ENCODE measurements at regions not wholly inside any gene's neighbourhood (a gene's known extent, or its start where the extent isn't known, plus 50 kb on each side); places are given as distances from the start of the nearest gene placed in this dataset.
"Not testable (repeated sequence)": the region's sequence is repeated elsewhere in the genome, so short reads cannot be mapped to it uniquely, and the experiment has no call there.

GRCh38 chr14:106163316-106163715 is 636.9 kb downstream of the TMEM121 start:
- no peak overlapping the region for H3K4me2 ChIP-seq (ENCODE audit: low read length)
- no peak overlapping the region for H3K27ac ChIP-seq (ENCODE audit: low read depth, low read length)
- no peaks in the 10 kb centered on the region for H3K36me3 ChIP-seq (ENCODE audit: insufficient read depth, low read length)
- peaks cover 13% of the 10 kb centered on the region for H3K9me3 Mint-ChIP-seq (ENCODE audit: unreplicated experiment)
- no peaks in the 10 kb centered on the region for H3K4me1 ChIP-seq (ENCODE audit: insufficient read depth, low read length)
- H4K20me1 ChIP-seq (ENCODE audit: insufficient read depth, low read length) = no peaks in the 10 kb centered on the region
- H3K9ac ChIP-seq (ENCODE audit: low read length) = no peak overlapping the region
- DNase-seq (ENCODE audit: low read depth) (no peak), FAIRE-seq (no peak)
- no peaks in the 10 kb centered on the region for H3K27me3 Mint-ChIP-seq (ENCODE audit: low read depth, unreplicated experiment)
- no peaks in the 10 kb centered on the region for H3K4me1 Mint-ChIP-seq (ENCODE audit: low read depth, unreplicated experiment)
- H2AFZ ChIP-seq (ENCODE audit: low read depth, low read length) = no peak overlapping the region
- H3K27ac Mint-ChIP-seq (ENCODE audit: unreplicated experiment) = no peak overlapping the region
- H3K4me3 ChIP-seq (ENCODE audit: insufficient read depth, low read depth, low read length) = no peak overlapping the region
- H3K27me3 ChIP-seq (ENCODE audit: insufficient read depth, low read length) = no peaks in the 10 kb centered on the region
- no peaks in the 10 kb centered on the region for H3K79me2 ChIP-seq (ENCODE audit: insufficient read depth, low read length)
- no peak overlapping the region for H3K4me3 Mint-ChIP-seq (ENCODE audit: unreplicated experiment)
- H3K36me3 Mint-ChIP-seq (ENCODE audit: low read depth, unreplicated experiment) = no peaks in the 10 kb centered on the region
- TF ChIP-seq CTCF (IDR thresholded peaks at IDR 0.05; ENCODE audit: insufficient read depth, low read depth, low read length) (no peak), EZH2 (IDR thresholded peaks at IDR 0.05; ENCODE audit: insufficient read depth, low read length) (no peak)
- peaks cover 13% of the 10 kb centered on the region for H3K9me3 ChIP-seq (ENCODE audit: insufficient read depth, low read depth, low read length)

GRCh38 chr14:106163812-106164211 is 637.4 kb downstream of the TMEM121 start:
- H3K4me1 Mint-ChIP-seq (ENCODE audit: low read depth, unreplicated experiment); H3K9ac ChIP-seq (ENCODE audit: low read length); FAIRE-seq: not testable (repeated sequence)

GRCh38 chr14:106166232-106166631 is 639.8 kb downstream of the TMEM121 start:
- no peak for DNase-seq (ENCODE audit: low read depth)
- no peaks in the 10 kb centered on the region for H3K36me3 Mint-ChIP-seq (ENCODE audit: low read depth, unreplicated experiment)
- no peak overlapping the region for H2AFZ ChIP-seq (ENCODE audit: low read depth, low read length)
- H3K9me3 ChIP-seq (ENCODE audit: insufficient read depth, low read depth, low read length) = peaks cover 13% of the 10 kb centered on the region
- no peak overlapping the region for H3K27ac Mint-ChIP-seq (ENCODE audit: unreplicated experiment)
- no peak overlapping the region for H3K4me2 ChIP-seq (ENCODE audit: low read length)
- H3K9me3 Mint-ChIP-seq (ENCODE audit: unreplicated experiment) = peaks cover 11% of the 10 kb centered on the region
- TF ChIP-seq EZH2 (IDR thresholded peaks at IDR 0.05; ENCODE audit: insufficient read depth, low read length) = no peak
- TF ChIP-seq CTCF (IDR thresholded peaks at IDR 0.05; ENCODE audit: insufficient read depth, low read depth, low read length) = no peak
- H3K4me1 ChIP-seq (ENCODE audit: insufficient read depth, low read length) = no peaks in the 10 kb centered on the region
- FAIRE-seq = no peak
- H3K9ac ChIP-seq (ENCODE audit: low read length) = no peak overlapping the region
- no peaks in the 10 kb centered on the region for H3K4me1 Mint-ChIP-seq (ENCODE audit: low read depth, unreplicated experiment)
- H3K27ac ChIP-seq (ENCODE audit: low read depth, low read length) = no peak overlapping the region
- H3K4me3 ChIP-seq (ENCODE audit: insufficient read depth, low read depth, low read length) = no peak overlapping the region
- H3K27me3 ChIP-seq (ENCODE audit: insufficient read depth, low read length) = no peaks in the 10 kb centered on the region
- no peaks in the 10 kb centered on the region for H4K20me1 ChIP-seq (ENCODE audit: insufficient read depth, low read length)
- H3K27me3 Mint-ChIP-seq (ENCODE audit: low read depth, unreplicated experiment) = no peaks in the 10 kb centered on the region
- H3K4me3 Mint-ChIP-seq (ENCODE audit: unreplicated experiment) = no peak overlapping the region
- H3K79me2 ChIP-seq (ENCODE audit: insufficient read depth, low read length) = no peaks in the 10 kb centered on the region
- H3K36me3 ChIP-seq (ENCODE audit: insufficient read depth, low read length) = no peaks in the 10 kb centered on the region

More at GRCh38 chr14:106163812-106164211, 637.4 kb downstream of the TMEM121 start:
- H3K27me3 Mint-ChIP-seq (ENCODE audit: low read depth, unreplicated experiment); H3K27me3 ChIP-seq (ENCODE audit: insufficient read depth, low read length); H3K79me2 ChIP-seq (ENCODE audit: insufficient read depth, low read length); H3K36me3 Mint-ChIP-seq (ENCODE audit: low read depth, unreplicated experiment); H3K4me3 ChIP-seq (ENCODE audit: insufficient read depth, low read depth, low read length); H3K36me3 ChIP-seq (ENCODE audit: insufficient read depth, low read length); H2AFZ ChIP-seq (ENCODE audit: low read depth, low read length); H3K4me1 ChIP-seq (ENCODE audit: insufficient read depth, low read length); DNase-seq (ENCODE audit: low read depth); H3K4me2 ChIP-seq (ENCODE audit: low read length); H3K27ac Mint-ChIP-seq (ENCODE audit: unreplicated experiment); H4K20me1 ChIP-seq (ENCODE audit: insufficient read depth, low read length); H3K4me3 Mint-ChIP-seq (ENCODE audit: unreplicated experiment); H3K27ac ChIP-seq (ENCODE audit: low read depth, low read length): not testable (repeated sequence)
- peaks cover 13% of the 10 kb centered on the region for H3K9me3 ChIP-seq (ENCODE audit: insufficient read depth, low read depth, low read length)
- peaks cover 13% of the 10 kb centered on the region for H3K9me3 Mint-ChIP-seq (ENCODE audit: unreplicated experiment)
